HG02678 (cell line): ENCODE measurements at regions not wholly inside any gene's neighbourhood (a gene's known extent, or its start where the extent isn't known, plus 50 kb on each side); places are given as distances from the start of the nearest gene placed in this dataset.
"Not testable (repeated sequence)": the region's sequence is repeated elsewhere in the genome, so short reads cannot be mapped to it uniquely, and the experiment has no call there.

ENCODE experiments used
- ATAC-seq: cut with Tn5 transposase; IDR thresholded peaks from one replicate; pipeline ENCODE4 v1.9.1; 2021; ENCODE audit warnings: mild to moderate bottlenecking, moderate library complexity; ENCODE audit not compliant: unreplicated experiment

GRCh38 chr9:78437806-78438205 lies 140.9 kb downstream of the PSAT1 start:
- no peak for ATAC-seq

GRCh38 chr9:78438211-78438610 lies 141.3 kb downstream of the PSAT1 start:
- no peak for ATAC-seq

- no peak for ATAC-seq
These were observed 141.9 kb downstream of the PSAT1 start for GRCh38 chr9:78438780-78439179.

- ATAC-seq: peak; percentile 85
These were observed 142.4 kb downstream of the PSAT1 start for GRCh38 chr9:78439190-78439865.

GRCh38 chr9:78439866-78440830 lies 143.2 kb downstream of the PSAT1 start:
- no peak for ATAC-seq

GRCh38 chr9:78441396-78441795 lies 144.5 kb downstream of the PSAT1 start:
- ATAC-seq: no peak

- ATAC-seq: no peak
These were observed 145.0 kb downstream of the PSAT1 start for GRCh38 chr9:78441822-78442431.

- not testable (repeated sequence) for ATAC-seq
These were observed 145.7 kb downstream of the PSAT1 start for GRCh38 chr9:78442577-78442976.

- no peak for ATAC-seq
These were observed 147.0 kb downstream of the PSAT1 start for GRCh38 chr9:78443946-78444345.

GRCh38 chr9:78448960-78449673 lies 152.2 kb downstream of the PSAT1 start:
- no peak for ATAC-seq

GRCh38 chr9:78453450-78453849 lies 156.5 kb downstream of the PSAT1 start:
- no peak for ATAC-seq

GRCh38 chr9:78462611-78463010 lies 165.7 kb downstream of the PSAT1 start:
- ATAC-seq: no peak

GRCh38 chr9:78463750-78464149 lies 166.8 kb downstream of the PSAT1 start:
- no peak for ATAC-seq

GRCh38 chr9:78468231-78468630 lies 171.3 kb downstream of the PSAT1 start:
- ATAC-seq: no peak

GRCh38 chr9:78468974-78469576 lies 172.2 kb downstream of the PSAT1 start:
- ATAC-seq: no peak

GRCh38 chr9:78470216-78470615 lies 173.3 kb downstream of the PSAT1 start:
- ATAC-seq: no peak

- no peak for ATAC-seq
These were observed 173.8 kb downstream of the PSAT1 start for GRCh38 chr9:78470741-78471140.

- no peak for ATAC-seq
These were observed 175.2 kb downstream of the PSAT1 start for GRCh38 chr9:78472111-78472510.

- no peak for ATAC-seq
These were observed 182.5 kb downstream of the PSAT1 start for GRCh38 chr9:78479441-78479840.

GRCh38 chr9:78486661-78487060 lies 189.7 kb downstream of the PSAT1 start:
- no peak for ATAC-seq

- no peak for ATAC-seq
These were observed 193.3 kb downstream of the PSAT1 start for GRCh38 chr9:78490231-78490630.
